Tibial artery (tissue), 4 donors: ENCODE measurements at regions not wholly inside any gene's neighbourhood (a gene's known extent, or its start where the extent isn't known, plus 50 kb on each side); places are given as distances from the start of the nearest gene placed in this dataset.

Experiments used
- DNase-seq, 2 donors: peaks; one replicate each; pipeline ENCODE4 v3.0.0-alpha.2; 2019
- H3K27ac ChIP-seq, 2 donors: fragments of 200-600 bp; sonication (generic) in 1 of 2; 1 replicate in 1 of 2; 2 replicates in 1 of 2; pipeline ENCODE4 v1.5.1; 2018 to 2019; ENCODE audit warnings: mild to moderate bottlenecking in 1 of 2
- H3K27me3 ChIP-seq, 2 donors: fragments of 200-600 bp; sonication (generic) in 1 of 2; one replicate each; pipeline versions ENCODE4 v1.5.1 to v1.6.0; 2016 to 2019
- H3K36me3 ChIP-seq, 3 donors: fragments of 200-600 bp; sonication (generic) in 2 of 3; one replicate each; pipeline ENCODE4 v1.5.1; 2016 to 2019; ENCODE audit warnings: mild to moderate bottlenecking in 2 of 3
- H3K4me1 ChIP-seq, 4 donors: fragments of 200-600 bp; sonication (generic) in 2 of 4; 1 replicate in 3 of 4; 2 replicates in 1 of 4; pipeline ENCODE4 v1.5.1; 2016 to 2019
- H3K4me3 ChIP-seq, 2 donors: fragments of 200-600 bp; sonication (generic) in 1 of 2; 1 replicate in 1 of 2; 2 replicates in 1 of 2; pipeline ENCODE4 v1.5.1; 2018 to 2019; ENCODE audit warnings: mild to moderate bottlenecking in 2 of 2
- H3K9me3 ChIP-seq, 3 donors: fragments of 200-600 bp; sonication (generic) in 1 of 3; one replicate each; pipeline ENCODE4 v1.5.1; 2016 to 2019
- CTCF ChIP-seq, 2 experiments: fragments of 200-600 bp in 1 of 2; fragments of 450-650 bp in 1 of 2; IDR thresholded peaks; one replicate each; pipeline ENCODE4 v1.5.1; 2017 to 2019; ENCODE audit warnings: antibody characterized with exemption in 2 of 2, mild to moderate bottlenecking in 1 of 2, moderate library complexity in 1 of 2
- intact Hi-C: fragments of 100-400 bp; cut with DNase I; formaldehyde crosslinking; loops from one replicate; pipeline ENCODE4 v1.15.0; 2023; ENCODE audit warnings: low total_unique reads

- no peak for TF ChIP-seq CTCF (IDR thresholded peaks at IDR 0.05)
Observed at GRCh38 chr2:168300460-168300859, 53.1 kb upstream of the STK39 start.

DNA sequence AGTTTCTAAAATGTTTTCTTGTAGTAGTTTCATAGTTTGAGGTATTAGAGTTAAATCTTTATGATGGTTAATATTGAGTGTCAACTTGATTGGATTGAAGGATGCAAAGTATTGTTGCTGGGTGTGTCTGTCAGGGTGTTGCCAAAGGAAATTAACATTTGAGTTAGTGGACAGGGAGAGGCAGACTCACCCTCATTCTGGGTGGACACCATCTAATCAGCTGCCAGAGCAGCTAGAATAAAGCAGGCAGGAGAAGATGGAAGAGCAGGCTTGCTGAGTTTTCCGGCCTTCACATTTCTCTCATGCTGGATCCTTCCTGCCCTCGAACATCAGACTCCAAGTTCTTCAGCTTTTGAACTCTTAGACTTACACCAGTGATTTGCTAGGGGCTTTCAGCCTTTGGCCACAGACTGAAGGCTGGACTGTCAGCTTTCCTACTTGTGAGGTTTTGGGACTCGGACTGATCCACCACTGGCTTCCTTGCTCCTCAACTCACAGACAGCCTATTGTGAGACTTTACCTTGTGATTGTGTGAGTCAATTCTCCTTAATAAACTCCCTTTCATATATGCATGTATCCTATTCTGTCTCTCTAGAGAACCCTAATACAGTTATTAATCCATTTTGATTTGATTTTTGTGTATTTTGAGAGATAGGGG is 56.8 kb upstream of the STK39 start:
- no peak for TF ChIP-seq CTCF (IDR thresholded peaks at IDR 0.05)
- Histone ChIP-seq H3K4me3 (no peak overlapping the region), H3K4me1 (no peaks in the 10 kb centered on the region), H3K36me3 (no peaks in the 10 kb centered on the region), H3K27ac (no peak overlapping the region), H3K27me3 (no peaks in the 10 kb centered on the region), H3K9me3 (peaks cover 0 to 11% (median 4%) of the 10 kb centered on the region in 3 donors)
- no peak for DNase-seq
- intact Hi-C loops, result no loop called here

More at GRCh38 chr2:168300460-168300859, 53.1 kb upstream of the STK39 start:
- Histone ChIP-seq H3K9me3 (peaks cover 0 to 3% (median 0%) of the 10 kb centered on the region in 3 donors), H3K4me1 (no peaks in the 10 kb centered on the region), H3K36me3 (no peaks in the 10 kb centered on the region), H3K27ac (no peak overlapping the region), H3K27me3 (no peaks in the 10 kb centered on the region), H3K4me3 (no peak overlapping the region)
- DNase-seq, result no peak
- intact Hi-C loops, result no loop called here

DNA sequence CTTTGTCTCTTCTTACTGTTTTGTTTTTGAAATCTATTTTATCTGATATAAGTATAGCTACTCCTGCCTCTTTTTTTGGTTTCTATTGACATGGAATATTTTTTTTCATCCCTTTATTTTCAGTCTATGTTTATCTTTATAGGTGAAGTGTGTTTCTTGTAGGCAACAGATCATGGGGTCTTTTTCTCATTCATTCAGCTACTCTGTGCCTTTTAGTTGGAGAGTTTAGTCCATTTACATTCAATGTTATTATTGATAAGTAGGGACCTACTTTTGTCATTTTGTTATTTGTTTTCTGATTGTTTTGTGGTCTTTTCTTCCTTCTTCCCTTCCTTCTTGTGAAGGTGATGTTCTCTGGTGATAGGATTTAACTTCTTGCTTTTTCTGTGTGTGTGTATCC is 60.0 kb upstream of the STK39 start:
- Histone ChIP-seq H3K9me3 (peaks cover 0 to 11% (median 4%) of the 10 kb centered on the region in 3 donors), H3K4me3 (no peak overlapping the region), H3K4me1 (peaks cover 0 to 11% (median 0%) of the 10 kb centered on the region in 4 donors), H3K27ac (no peak overlapping the region), H3K27me3 (no peaks in the 10 kb centered on the region), H3K36me3 (no peaks in the 10 kb centered on the region)
- DNase-seq, result no peak
- no peak for TF ChIP-seq CTCF (IDR thresholded peaks at IDR 0.05)
- intact Hi-C loops, result no loop called here

DNA sequence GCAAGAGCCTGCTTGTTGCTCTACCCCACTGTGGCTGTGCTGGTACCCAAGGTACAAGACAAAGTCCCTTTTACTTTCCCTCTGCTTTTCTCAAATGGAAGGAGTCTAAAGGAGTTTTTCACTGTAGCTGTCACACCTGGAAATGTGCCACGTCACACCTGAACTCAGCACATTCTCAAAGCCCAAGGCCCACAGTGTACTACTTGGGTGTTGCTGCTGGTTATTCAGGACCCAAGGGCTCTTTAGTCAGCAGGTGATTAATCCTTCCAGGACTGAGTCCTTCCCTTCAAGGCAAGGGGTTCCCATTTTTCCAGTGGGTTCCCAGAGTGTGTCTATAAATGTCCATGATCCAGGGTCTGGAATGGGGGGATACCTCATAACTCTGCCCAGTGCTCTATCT is 63.2 kb upstream of the STK39 start:
- no peak for TF ChIP-seq CTCF (IDR thresholded peaks at IDR 0.05)
- Histone ChIP-seq H3K36me3 (no peaks in the 10 kb centered on the region), H3K27me3 (no peaks in the 10 kb centered on the region), H3K4me1 (peaks cover 0 to 24% (median 1%) of the 10 kb centered on the region in 4 donors), H3K4me3 (no peak overlapping the region), H3K27ac (no peak overlapping the region), H3K9me3 (peaks cover 0 to 7% (median 4%) of the 10 kb centered on the region in 3 donors)
- no peak for DNase-seq
- intact Hi-C loops, result no loop called here

GRCh38 chr2:168311261-168311910 is 64.0 kb upstream of the STK39 start:
- Histone ChIP-seq H3K36me3 (no peaks in the 10 kb centered on the region), H3K27me3 (no peaks in the 10 kb centered on the region), H3K4me1 (peaks cover 0 to 32% (median 3%) of the 10 kb centered on the region in 4 donors), H3K27ac (no peak overlapping the region), H3K9me3 (peaks cover 0 to 4% (median 0%) of the 10 kb centered on the region in 3 donors), H3K4me3 (no peak overlapping the region)
- no peak for DNase-seq
- intact Hi-C loops, result no loop called here
- TF ChIP-seq CTCF (IDR thresholded peaks at IDR 0.05), result no peak
